ENCODE measurements at regions not wholly inside any gene's neighbourhood (a gene's known extent, or its start where the extent isn't known, plus 50 kb on each side); places are given as distances from the start of the nearest gene placed in this dataset.
"Not testable (repeated sequence)": the region's sequence is repeated elsewhere in the genome, so short reads cannot be mapped to it uniquely, and the experiment has no call there.

- H3K4me3 ChIP-seq (ENCODE audit: low read length) = no peak overlapping the region
- DNase-seq (ENCODE audit: low read depth) = no peak
- TF ChIP-seq CTCF (conservative IDR thresholded peaks at IDR 0.05; ENCODE audit: low read depth, low read length) = no peak
These were observed 119.5 kb upstream of the UNC5B start for GRCh38 chr10:71092812-71093401.

- no peak overlapping the region for H3K4me3 ChIP-seq (ENCODE audit: low read length)
- TF ChIP-seq CTCF (conservative IDR thresholded peaks at IDR 0.05; ENCODE audit: low read depth, low read length) = no peak
- no peak for DNase-seq (ENCODE audit: low read depth)
These were observed 118.8 kb upstream of the UNC5B start for GRCh38 chr10:71093531-71093930.

GRCh38 chr10:71094712-71095390, 117.5 kb upstream of the UNC5B start:
- no peak for TF ChIP-seq CTCF (conservative IDR thresholded peaks at IDR 0.05; ENCODE audit: low read depth, low read length)
- no peak overlapping the region for H3K4me3 ChIP-seq (ENCODE audit: low read length)
- DNase-seq (ENCODE audit: low read depth) = no peak

- no peak overlapping the region for H3K4me3 ChIP-seq (ENCODE audit: low read length)
- no peak for DNase-seq (ENCODE audit: low read depth)
- no peak for TF ChIP-seq CTCF (conservative IDR thresholded peaks at IDR 0.05; ENCODE audit: low read depth, low read length)
These were observed 112.5 kb upstream of the UNC5B start for GRCh38 chr10:71099731-71100361.

- H3K4me3 ChIP-seq (ENCODE audit: low read length) = no peak overlapping the region
- no peak for TF ChIP-seq CTCF (conservative IDR thresholded peaks at IDR 0.05; ENCODE audit: low read depth, low read length)
- DNase-seq (ENCODE audit: low read depth) = no peak
These were observed 108.4 kb upstream of the UNC5B start for GRCh38 chr10:71103961-71104360.

- not testable (repeated sequence) for DNase-seq (ENCODE audit: low read depth); H3K4me3 ChIP-seq (ENCODE audit: low read length)
These were observed 106.2 kb upstream of the UNC5B start for GRCh38 chr10:71106151-71106550.

GRCh38 chr10:71107117-71107516, 105.3 kb upstream of the UNC5B start:
- not testable (repeated sequence) for DNase-seq (ENCODE audit: low read depth); H3K4me3 ChIP-seq (ENCODE audit: low read length)

GRCh38 chr10:71108042-71108441, 104.3 kb upstream of the UNC5B start:
- not testable (repeated sequence) for DNase-seq (ENCODE audit: low read depth); H3K4me3 ChIP-seq (ENCODE audit: low read length)

Measured in retinal pigment epithelial cell (primary cell).